ENCODE measurements at regions not wholly inside any gene's neighbourhood (a gene's known extent, or its start where the extent isn't known, plus 50 kb on each side); places are given as distances from the start of the nearest gene placed in this dataset.

GRCh38 chr20:4366076-4366475, 117.0 kb upstream of the ADRA1D start:
- TF ChIP-seq CTCF (IDR thresholded peaks at IDR 0.05): no peak
- no peak for TF ChIP-seq POLR2A (IDR thresholded peaks at IDR 0.05)
